ENCODE measurements at regions not wholly inside any gene's neighbourhood (a gene's known extent, or its start where the extent isn't known, plus 50 kb on each side); places are given as distances from the start of the nearest gene placed in this dataset.

DNA sequence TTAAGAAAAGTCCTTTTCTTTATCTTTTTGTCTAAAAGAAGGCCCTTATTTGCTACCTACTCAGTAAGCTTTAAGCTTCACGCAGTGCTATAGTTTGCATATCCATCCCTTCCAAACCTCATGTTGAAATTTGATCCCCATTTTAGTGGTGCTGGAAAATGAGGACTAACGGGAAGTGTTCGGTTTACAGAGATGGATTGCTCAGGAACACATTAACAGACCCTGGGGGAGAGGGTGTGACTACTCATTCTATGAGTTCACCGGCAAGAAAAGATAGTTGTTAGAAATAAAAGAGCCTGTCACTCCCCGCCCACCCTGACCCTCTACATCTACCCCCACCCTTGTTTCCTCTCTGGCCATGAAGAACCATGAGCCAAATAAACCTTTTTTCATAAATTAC is 546.2 kb downstream of the MEI4 start:
- no peak for TF ChIP-seq ZBTB7A (IDR thresholded peaks at IDR 0.05; ENCODE audit: low read depth)
- TF ChIP-seq TCF12 (IDR thresholded peaks at IDR 0.05; ENCODE audit: low read depth), result no peak
- no peak for TF ChIP-seq EP300 (IDR thresholded peaks at IDR 0.05; ENCODE audit: borderline replicate concordance)
- TF ChIP-seq NFIC (IDR thresholded peaks at IDR 0.05), result no peak
- TF ChIP-seq YY1 (IDR thresholded peaks at IDR 0.05; ENCODE audit: low read depth), result no peak
- no peak for TF ChIP-seq TAF1 (IDR thresholded peaks at IDR 0.05; ENCODE audit: low read depth)
- no peak for TF ChIP-seq TEAD4 (IDR thresholded peaks at IDR 0.05)

Data from Ishikawa (cell line).